ENCODE measurements at regions not wholly inside any gene's neighbourhood (a gene's known extent, or its start where the extent isn't known, plus 50 kb on each side); places are given as distances from the start of the nearest gene placed in this dataset.
"Not testable (repeated sequence)": the region's sequence is repeated elsewhere in the genome, so short reads cannot be mapped to it uniquely, and the experiment has no call there.

DNA sequence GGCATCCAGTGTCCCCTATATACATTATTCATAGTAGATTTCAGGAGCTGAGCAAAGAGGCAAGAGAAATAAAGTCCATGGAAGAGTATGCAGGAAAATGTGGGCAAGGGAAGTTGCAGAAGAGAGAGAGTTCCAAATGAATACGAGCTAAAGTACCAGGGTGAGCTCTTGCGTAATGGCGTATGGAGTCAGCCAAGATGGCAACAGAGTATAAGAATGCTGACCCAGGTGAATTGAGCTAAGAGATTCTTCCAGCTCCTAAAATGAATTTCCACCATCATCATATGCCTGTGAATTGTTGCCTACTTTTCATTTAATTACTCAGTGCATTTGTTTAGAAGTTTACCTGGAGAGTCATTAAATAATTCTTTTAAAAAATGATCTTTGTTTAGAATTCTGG, 153.2 kb upstream of the CNTNAP4 start:
- Mint-ChIP-seq H3K4me1 (no peaks in the 10 kb centered on the region), H3K27ac (no peak overlapping the region), H3K36me3 (no peaks in the 10 kb centered on the region), H3K9me3 (peaks cover 4 to 32% (median 11%) of the 10 kb centered on the region in 6 donors), H3K27me3 (ENCODE audit: low read depth in 3 of 3) (peaks cover 0 to 2% (median 0%) of the 10 kb centered on the region in 3 donors), H3K4me3 (no peak overlapping the region)
- DNase-seq, result no peak

DNA sequence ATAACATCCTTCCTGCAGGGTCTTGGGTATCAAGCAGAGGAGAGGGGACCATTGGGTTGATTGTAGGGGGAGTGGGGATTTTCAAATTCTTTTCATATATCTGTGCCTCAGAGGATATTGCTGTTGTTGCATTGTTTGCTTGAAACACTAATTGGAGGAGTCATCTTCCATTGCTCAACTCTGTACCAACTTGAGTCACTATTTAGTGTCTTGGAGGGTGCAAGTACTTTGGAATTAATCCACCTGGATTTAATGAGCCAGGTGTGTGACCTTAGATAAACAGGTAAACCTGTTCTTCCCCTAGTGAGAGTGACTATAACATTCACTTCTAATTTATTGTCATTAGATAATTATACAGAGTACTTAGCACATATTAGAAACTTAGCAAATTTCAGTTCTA, 151.3 kb upstream of the CNTNAP4 start:
- peaks cover 0 to 36% (median 13%) of the 10 kb centered on the region in 6 donors for H3K9me3 Mint-ChIP-seq
- no peak for DNase-seq
- H3K36me3 Mint-ChIP-seq, result no peaks in the 10 kb centered on the region
- no peak overlapping the region for H3K27ac Mint-ChIP-seq
- no peak overlapping the region for H3K4me3 Mint-ChIP-seq
- H3K4me1 Mint-ChIP-seq, result no peaks in the 10 kb centered on the region
- H3K27me3 Mint-ChIP-seq (ENCODE audit: low read depth in 3 of 3), result peaks cover 0 to 2% (median 0%) of the 10 kb centered on the region in 3 donors

DNA sequence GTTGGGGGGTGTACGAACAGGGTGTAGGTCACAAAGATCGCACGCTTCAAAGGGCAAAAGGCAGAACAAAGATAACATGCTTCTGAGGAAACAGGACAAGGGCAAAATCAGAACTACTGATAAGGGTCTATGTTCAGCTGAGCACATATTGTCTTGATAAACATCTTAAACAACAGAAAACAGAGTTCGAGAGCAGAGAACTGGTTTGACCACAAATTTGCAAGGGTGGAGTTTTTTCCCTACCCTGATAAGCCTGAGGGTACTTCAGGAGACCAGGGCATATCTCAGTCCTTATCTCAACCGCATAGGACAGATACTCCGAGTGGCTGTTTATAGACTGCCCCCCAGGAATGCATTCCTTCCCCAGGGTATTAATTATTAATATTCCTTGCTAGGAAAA, 139.1 kb upstream of the CNTNAP4 start:
- H3K4me1 Mint-ChIP-seq; H3K27ac Mint-ChIP-seq; DNase-seq; H3K4me3 Mint-ChIP-seq; H3K36me3 Mint-ChIP-seq; H3K27me3 Mint-ChIP-seq (ENCODE audit: low read depth in 3 of 3): not testable (repeated sequence)
- peaks cover 7 to 29% (median 12%) of the 10 kb centered on the region in 6 donors for H3K9me3 Mint-ChIP-seq

DNA sequence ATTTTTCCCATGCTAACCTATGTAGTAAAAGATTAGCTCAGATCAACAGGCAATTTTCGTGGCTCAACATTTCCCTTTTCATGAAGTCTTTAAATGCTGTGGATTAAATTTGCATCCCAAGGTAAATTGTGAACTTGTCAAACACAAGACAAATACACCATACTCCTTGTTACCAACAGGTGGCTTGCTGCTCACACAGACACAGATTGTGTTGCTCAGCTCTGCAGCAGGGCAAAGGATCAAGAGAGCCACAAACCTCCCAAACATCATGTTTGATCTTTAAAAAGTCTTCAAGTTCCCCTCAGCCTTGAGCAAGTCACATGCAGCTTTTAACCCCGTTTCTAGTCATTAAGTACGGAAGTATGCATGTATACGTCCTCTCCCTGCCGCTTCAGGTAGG, 119.6 kb upstream of the CNTNAP4 start:
- Mint-ChIP-seq H3K4me3 (no peak overlapping the region), H3K9me3 (peaks cover 0 to 30% (median 6%) of the 10 kb centered on the region in 6 donors), H3K4me1 (no peaks in the 10 kb centered on the region), H3K27ac (no peak overlapping the region), H3K27me3 (ENCODE audit: low read depth in 3 of 3) (peaks cover 0 to 2% (median 0%) of the 10 kb centered on the region in 3 donors), H3K36me3 (no peaks in the 10 kb centered on the region)
- no peak for DNase-seq

DNA sequence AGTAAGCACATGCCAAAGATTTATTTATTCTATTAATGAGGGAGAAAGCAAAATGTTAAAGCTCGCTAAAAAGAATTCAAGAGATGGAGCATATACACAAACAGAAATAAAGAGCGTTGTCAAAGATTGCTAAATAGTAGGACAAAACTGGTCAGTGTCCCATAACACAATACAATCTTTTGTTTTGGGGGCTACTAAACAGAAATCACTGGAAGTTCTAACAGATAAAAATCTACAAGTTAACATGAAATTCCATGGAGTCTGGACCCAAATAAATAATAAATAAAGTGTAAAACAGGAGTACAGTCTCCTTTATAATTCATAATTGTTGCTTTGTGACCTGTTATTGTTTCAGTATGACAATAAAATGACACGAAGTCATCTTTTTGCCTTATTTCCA, 115.2 kb upstream of the CNTNAP4 start:
- H3K27me3 Mint-ChIP-seq (ENCODE audit: low read depth in 3 of 3), result peaks cover 0 to 2% (median 0%) of the 10 kb centered on the region in 3 donors
- no peak overlapping the region for H3K4me3 Mint-ChIP-seq
- no peak for DNase-seq
- no peaks in the 10 kb centered on the region for H3K36me3 Mint-ChIP-seq
- no peaks in the 10 kb centered on the region for H3K4me1 Mint-ChIP-seq
- peaks cover 2 to 35% (median 12%) of the 10 kb centered on the region in 6 donors for H3K9me3 Mint-ChIP-seq
- no peak overlapping the region for H3K27ac Mint-ChIP-seq

DNA sequence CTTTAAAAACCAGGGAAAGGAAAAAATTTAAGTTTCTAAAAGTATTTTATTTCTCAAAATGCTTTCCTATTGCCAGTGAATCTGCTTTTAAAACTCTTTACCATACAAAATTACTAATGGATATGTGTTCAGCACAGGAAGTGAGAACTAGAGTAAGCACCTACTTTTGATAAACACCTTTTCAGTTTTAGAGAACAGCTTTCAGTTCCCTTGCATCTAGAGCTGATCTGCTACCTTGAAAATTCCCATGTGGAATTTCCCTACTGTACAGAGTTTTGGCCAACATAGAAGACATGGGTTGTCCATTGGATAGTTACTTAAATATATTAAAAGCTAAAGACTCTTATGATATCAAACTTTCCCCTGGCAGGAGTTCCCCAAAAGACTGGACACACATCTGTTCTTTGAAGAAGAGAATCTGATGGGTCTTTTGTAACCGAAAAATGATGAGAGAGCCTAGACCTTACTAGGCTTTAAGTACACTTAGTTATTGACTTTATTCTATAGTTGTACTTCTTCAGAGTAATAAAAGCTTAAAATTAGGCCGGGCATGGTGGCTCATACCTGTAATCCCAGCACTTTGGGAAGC, 112.1 kb upstream of the CNTNAP4 start:
- Mint-ChIP-seq H3K9me3 (peaks cover 2 to 28% (median 12%) of the 10 kb centered on the region in 6 donors), H3K27me3 (ENCODE audit: low read depth in 3 of 3) (peaks cover 0 to 2% (median 0%) of the 10 kb centered on the region in 3 donors), H3K27ac (no peak overlapping the region), H3K4me3 (no peak overlapping the region), H3K4me1 (no peaks in the 10 kb centered on the region), H3K36me3 (peaks cover 0 to 4% (median 0%) of the 10 kb centered on the region in 3 donors)
- no peak for DNase-seq

DNA sequence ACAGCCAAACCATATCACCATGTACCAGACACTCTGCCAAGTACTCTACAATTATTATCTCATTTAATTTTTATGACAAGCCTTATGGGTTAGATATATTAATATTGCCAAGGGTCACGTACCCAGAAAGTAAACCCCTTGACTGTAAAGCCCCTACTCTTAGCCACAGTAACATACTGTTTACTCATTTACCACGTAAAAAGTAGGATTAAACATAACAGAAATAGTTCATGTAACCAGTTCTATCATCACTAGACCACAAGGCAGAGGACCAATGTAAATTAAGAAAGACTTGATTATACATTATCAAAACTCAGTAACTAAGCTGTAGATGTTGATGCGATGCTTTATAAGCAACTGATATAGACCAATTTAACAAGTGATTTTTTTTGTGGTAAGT, 101.5 kb upstream of the CNTNAP4 start:
- no peak overlapping the region for H3K27ac Mint-ChIP-seq
- H3K9me3 Mint-ChIP-seq, result peaks cover 5 to 48% (median 15%) of the 10 kb centered on the region in 6 donors
- H3K4me3 Mint-ChIP-seq, result no peak overlapping the region
- peaks cover 0 to 3% (median 0%) of the 10 kb centered on the region in 3 donors for H3K36me3 Mint-ChIP-seq
- no peaks in the 10 kb centered on the region for H3K4me1 Mint-ChIP-seq
- peaks cover 0 to 1% (median 0%) of the 10 kb centered on the region in 3 donors for H3K27me3 Mint-ChIP-seq (ENCODE audit: low read depth in 3 of 3)
- DNase-seq, result no peak

DNA sequence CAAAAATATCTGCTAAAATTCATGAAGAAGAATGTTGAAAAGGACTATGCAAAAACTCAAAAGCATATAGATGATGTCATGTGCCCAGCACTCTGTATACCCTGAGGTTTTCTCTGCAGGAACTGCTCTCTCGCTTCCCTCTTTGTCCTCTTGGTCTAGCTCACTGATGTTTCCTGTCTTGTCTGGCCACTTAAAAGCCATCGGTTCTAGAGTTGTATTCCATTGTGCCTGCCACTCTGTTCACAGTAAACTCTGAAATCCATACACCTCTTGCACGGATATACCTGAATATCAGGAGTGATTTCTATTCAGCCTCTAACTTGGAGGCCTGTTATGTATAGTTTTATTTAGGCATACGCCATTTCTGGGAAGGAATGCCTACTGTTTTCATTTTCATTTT, 101.0 kb upstream of the CNTNAP4 start:
- Mint-ChIP-seq H3K4me3 (no peak overlapping the region), H3K4me1 (no peaks in the 10 kb centered on the region), H3K27ac (no peak overlapping the region), H3K27me3 (ENCODE audit: low read depth in 3 of 3) (peaks cover 0 to 1% (median 0%) of the 10 kb centered on the region in 3 donors), H3K36me3 (peaks cover 0 to 3% (median 0%) of the 10 kb centered on the region in 3 donors), H3K9me3 (peaks cover 5 to 45% (median 15%) of the 10 kb centered on the region in 6 donors)
- no peak for DNase-seq

DNA sequence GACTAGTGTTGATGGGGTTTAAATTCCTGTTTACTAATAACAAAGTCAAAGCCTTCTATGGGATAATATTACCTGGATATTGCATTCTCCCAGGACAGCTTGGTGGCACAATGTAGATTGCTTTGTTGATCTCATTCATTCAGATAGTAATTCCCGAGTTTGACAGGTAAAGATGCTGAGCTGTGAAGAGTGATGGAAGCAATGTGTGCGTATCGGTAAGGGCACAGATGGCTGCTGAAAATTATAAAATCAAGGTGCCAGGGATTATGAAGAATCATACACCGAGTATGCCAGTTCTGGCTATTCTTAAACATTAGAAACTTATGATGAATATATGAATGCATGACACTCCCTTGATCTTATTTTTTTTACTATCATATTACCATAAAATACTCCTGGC, 100.6 kb upstream of the CNTNAP4 start:
- H3K4me1 Mint-ChIP-seq, result no peaks in the 10 kb centered on the region
- H3K27me3 Mint-ChIP-seq (ENCODE audit: low read depth in 3 of 3), result peaks cover 0 to 1% (median 0%) of the 10 kb centered on the region in 3 donors
- no peak overlapping the region for H3K4me3 Mint-ChIP-seq
- peaks cover 5 to 42% (median 14%) of the 10 kb centered on the region in 6 donors for H3K9me3 Mint-ChIP-seq
- no peak for DNase-seq
- H3K27ac Mint-ChIP-seq, result no peak overlapping the region
- H3K36me3 Mint-ChIP-seq, result peaks cover 0 to 3% (median 0%) of the 10 kb centered on the region in 3 donors

DNA sequence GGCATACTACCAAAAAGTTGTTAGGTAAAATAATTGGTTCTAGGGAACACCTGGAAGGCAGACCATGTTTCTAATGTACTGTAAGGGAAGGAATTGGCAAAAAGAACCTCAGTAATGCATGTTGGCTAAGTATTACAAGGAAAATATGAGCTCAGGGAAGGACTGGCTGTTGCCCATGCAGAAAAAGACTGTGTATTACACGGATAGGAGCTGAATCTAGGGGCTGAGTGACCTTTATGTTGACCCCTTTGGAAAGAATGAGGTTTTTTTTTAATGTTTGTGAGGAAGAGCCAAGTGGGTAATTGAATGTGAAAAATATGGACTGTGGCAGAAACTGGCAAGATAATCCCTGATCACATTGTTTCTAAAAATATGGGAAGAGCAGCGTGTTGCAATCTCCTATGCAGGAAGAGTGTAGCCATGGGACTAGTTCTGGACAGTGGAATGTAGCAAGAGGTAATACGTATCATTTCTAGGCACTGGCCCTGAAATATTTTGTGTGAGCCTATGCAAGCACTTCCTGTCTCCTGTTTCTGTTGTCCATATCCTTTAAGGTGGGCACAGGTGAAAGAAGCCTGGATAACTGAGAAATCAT, 95.1 kb upstream of the CNTNAP4 start:
- Mint-ChIP-seq H3K27me3 (ENCODE audit: low read depth in 3 of 3) (no peaks in the 10 kb centered on the region), H3K27ac (no peak overlapping the region), H3K4me3 (no peak overlapping the region), H3K36me3 (peaks cover 0 to 3% (median 0%) of the 10 kb centered on the region in 3 donors), H3K9me3 (peaks cover 12 to 25% (median 23%) of the 10 kb centered on the region in 6 donors), H3K4me1 (no peaks in the 10 kb centered on the region)
- no peak for DNase-seq

DNA sequence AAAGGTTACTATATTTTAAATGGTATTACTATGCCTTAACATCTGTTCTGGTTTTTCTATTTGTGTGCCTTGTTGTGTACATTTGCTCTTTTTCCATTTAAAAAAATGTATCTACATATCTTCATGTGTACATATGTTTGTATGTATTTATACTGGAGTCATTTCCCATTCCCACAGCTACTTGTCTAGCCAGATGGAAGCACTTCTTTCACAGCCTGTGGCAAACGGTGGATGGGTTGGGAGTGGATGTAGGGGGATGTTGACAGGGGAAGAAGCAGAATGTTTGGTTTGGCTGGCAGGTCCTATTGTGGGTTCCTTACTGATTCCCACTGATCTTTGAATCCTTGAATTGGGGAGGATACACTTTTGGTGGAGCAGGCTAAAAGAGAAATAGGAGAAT, 93.6 kb upstream of the CNTNAP4 start:
- Mint-ChIP-seq H3K9me3 (peaks cover 12 to 33% (median 27%) of the 10 kb centered on the region in 6 donors), H3K36me3 (no peaks in the 10 kb centered on the region), H3K27me3 (ENCODE audit: low read depth in 3 of 3) (no peaks in the 10 kb centered on the region), H3K4me1 (no peaks in the 10 kb centered on the region), H3K27ac (no peak overlapping the region), H3K4me3 (no peak overlapping the region)
- no peak for DNase-seq

DNA sequence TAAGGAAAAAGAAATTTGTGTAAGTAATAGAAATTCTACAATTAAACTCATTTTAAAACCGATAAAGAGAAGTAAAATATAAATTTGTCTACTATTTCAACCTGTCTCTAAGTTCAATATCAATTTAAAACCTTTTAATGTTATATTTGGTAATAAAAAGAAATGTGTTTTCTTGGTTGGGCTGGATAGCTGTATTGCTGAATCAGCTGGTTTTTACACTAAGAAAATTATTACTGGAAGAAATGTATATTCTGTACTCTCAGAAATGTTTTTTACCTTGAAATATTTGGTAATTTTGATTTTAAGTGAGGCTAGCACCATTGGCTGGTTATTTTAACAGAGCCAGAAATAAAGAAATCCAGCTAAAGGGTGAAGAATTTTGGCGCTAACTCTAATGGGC, 87.1 kb upstream of the CNTNAP4 start:
- H3K27me3 Mint-ChIP-seq (ENCODE audit: low read depth in 3 of 3), result no peaks in the 10 kb centered on the region
- H3K4me3 Mint-ChIP-seq, result no peak overlapping the region
- no peaks in the 10 kb centered on the region for H3K4me1 Mint-ChIP-seq
- no peak overlapping the region for H3K27ac Mint-ChIP-seq
- DNase-seq, result no peak
- peaks cover 8 to 44% (median 23%) of the 10 kb centered on the region in 6 donors for H3K9me3 Mint-ChIP-seq
- no peaks in the 10 kb centered on the region for H3K36me3 Mint-ChIP-seq

DNA sequence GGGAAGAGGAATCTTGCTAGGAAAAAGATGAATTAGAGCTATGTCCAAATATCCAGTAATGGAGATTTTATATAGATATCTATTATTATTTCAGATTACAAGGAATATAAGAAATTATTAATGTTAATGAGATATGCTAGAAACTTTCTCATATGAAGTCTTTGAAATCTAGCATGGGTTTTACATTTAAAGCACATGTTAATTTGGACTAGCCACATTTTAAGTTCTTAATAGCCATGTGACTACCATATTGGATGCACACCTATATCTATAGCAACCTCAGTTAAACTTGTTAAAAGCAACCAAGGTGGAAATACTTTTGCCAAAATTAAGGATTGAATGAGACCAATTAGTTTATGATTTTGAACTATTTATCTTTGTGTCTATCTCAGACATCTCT, 86.7 kb upstream of the CNTNAP4 start:
- H3K4me3 Mint-ChIP-seq, result no peak overlapping the region
- no peak overlapping the region for H3K27ac Mint-ChIP-seq
- peaks cover 8 to 44% (median 23%) of the 10 kb centered on the region in 6 donors for H3K9me3 Mint-ChIP-seq
- no peak for DNase-seq
- no peaks in the 10 kb centered on the region for H3K27me3 Mint-ChIP-seq (ENCODE audit: low read depth in 3 of 3)
- H3K4me1 Mint-ChIP-seq, result no peaks in the 10 kb centered on the region
- H3K36me3 Mint-ChIP-seq, result no peaks in the 10 kb centered on the region

DNA sequence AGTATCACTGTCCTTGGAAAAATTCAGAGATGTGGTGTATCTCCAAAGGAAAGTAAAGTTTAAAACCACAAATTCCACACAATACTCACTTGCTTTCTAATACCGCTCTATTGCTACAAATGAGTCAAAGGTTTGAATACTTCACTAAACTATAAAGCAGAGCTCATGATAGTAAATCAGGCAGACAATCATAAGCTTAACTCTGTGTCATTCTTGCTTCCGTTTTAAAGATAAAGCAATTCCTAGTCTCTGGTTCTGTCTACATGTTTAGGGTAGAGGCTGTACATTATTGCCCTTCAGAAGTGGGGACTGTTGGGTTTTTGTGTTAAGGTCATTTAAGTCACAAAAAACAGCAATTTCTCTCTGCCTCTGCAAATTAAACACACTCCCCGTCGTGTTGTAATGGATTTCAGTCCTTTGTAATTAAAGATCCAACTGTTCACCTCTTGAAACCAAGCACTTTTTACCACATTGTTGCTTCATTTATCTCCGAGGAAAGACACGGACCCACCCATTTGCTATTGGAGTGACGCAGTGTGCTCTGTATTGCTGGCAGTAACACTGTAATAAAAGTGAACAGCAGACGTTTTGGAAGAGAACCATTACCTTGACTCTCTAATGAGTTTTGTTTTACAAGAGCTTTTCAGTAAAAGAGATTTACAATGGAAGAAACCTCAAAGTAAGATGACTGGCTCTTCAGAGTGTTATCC, 83.1 kb upstream of the CNTNAP4 start:
- H3K4me3 Mint-ChIP-seq, result no peak overlapping the region
- H3K9me3 Mint-ChIP-seq, result peaks cover 3 to 34% (median 7%) of the 10 kb centered on the region in 6 donors
- no peak overlapping the region for H3K27ac Mint-ChIP-seq
- H3K36me3 Mint-ChIP-seq, result no peaks in the 10 kb centered on the region
- no peak for DNase-seq
- no peaks in the 10 kb centered on the region for H3K4me1 Mint-ChIP-seq
- no peaks in the 10 kb centered on the region for H3K27me3 Mint-ChIP-seq (ENCODE audit: low read depth in 3 of 3)

Measured in immature natural killer cell (primary cell).